Bronchial epithelial cell (primary cell): ENCODE measurements at regions not wholly inside any gene's neighbourhood (a gene's known extent, or its start where the extent isn't known, plus 50 kb on each side); places are given as distances from the start of the nearest gene placed in this dataset.

ENCODE experiments used
- DNase-seq: peaks from one replicate; pipeline ENCODE4 v3.0.0-alpha.2; 2010; ENCODE audit warnings: low read depth
- FAIRE-seq: peaks from 2 replicates; lab custom pipeline; 2011; peaks lifted over from hg19 to GRCh38; lab: Jason Lieb, UNC
- H3K27me3 ChIP-seq: 2 replicates; pipeline ENCODE4 v1.5.1; 2011; ENCODE audit warnings: low read length; ENCODE audit not compliant: control insufficient read depth, insufficient read depth
- H3K36me3 ChIP-seq: 2 replicates; pipeline ENCODE4 v1.5.1; 2011; ENCODE audit warnings: low read length; ENCODE audit not compliant: control insufficient read depth, insufficient read depth
- H3K4me3 ChIP-seq: 2 replicates; pipeline ENCODE4 v1.5.1; 2011; ENCODE audit warnings: mild to moderate bottlenecking, low read depth, low read length, control low read depth
- CTCF ChIP-seq: IDR thresholded peaks from 2 replicates; pipeline ENCODE4 v1.5.1; 2011; ENCODE audit warnings: mild to moderate bottlenecking, moderate library complexity, low read length, control low read depth, inconsistent platforms; ENCODE audit not compliant: insufficient read depth, severe bottlenecking

GRCh38 chr12:43284486-43285158, 267.4 kb downstream of the ADAMTS20 start:
- TF ChIP-seq CTCF: no peak
- FAIRE-seq (no peak), DNase-seq (peak; percentile 15)
- Histone ChIP-seq H3K27me3 (no peaks in the 10 kb centered on the region), H3K36me3 (no peaks in the 10 kb centered on the region), H3K4me3 (no peak overlapping the region)

GRCh38 chr12:43283206-43283605, 268.8 kb downstream of the ADAMTS20 start:
- H3K4me3 ChIP-seq: no peak overlapping the region
- TF ChIP-seq CTCF: no peak
- no peaks in the 10 kb centered on the region for H3K27me3 ChIP-seq
- no peaks in the 10 kb centered on the region for H3K36me3 ChIP-seq
- DNase-seq (no peak), FAIRE-seq (no peak)

- no peaks in the 10 kb centered on the region for H3K36me3 ChIP-seq
- DNase-seq (peak; percentile 52), FAIRE-seq (no peak)
- H3K4me3 ChIP-seq: no peak overlapping the region
- no peak for TF ChIP-seq CTCF
- H3K27me3 ChIP-seq: no peaks in the 10 kb centered on the region
Measured at GRCh38 chr12:43282106-43282505, 269.9 kb downstream of the ADAMTS20 start.

- Histone ChIP-seq H3K4me3 (no peak overlapping the region), H3K27me3 (no peaks in the 10 kb centered on the region), H3K36me3 (no peaks in the 10 kb centered on the region)
- TF ChIP-seq CTCF: no peak
- FAIRE-seq (no peak), DNase-seq (no peak)
Measured at GRCh38 chr12:43281563-43281962, 270.4 kb downstream of the ADAMTS20 start.

GRCh38 chr12:43278541-43278832, 273.5 kb downstream of the ADAMTS20 start:
- H3K4me3 ChIP-seq: no peak overlapping the region
- TF ChIP-seq CTCF: no peak
- no peak for FAIRE-seq
- no peak for DNase-seq
- H3K27me3 ChIP-seq: no peaks in the 10 kb centered on the region
- no peaks in the 10 kb centered on the region for H3K36me3 ChIP-seq
